T-cell (primary cell): ENCODE measurements at regions not wholly inside any gene's neighbourhood (a gene's known extent, or its start where the extent isn't known, plus 50 kb on each side); places are given as distances from the start of the nearest gene placed in this dataset.

Experiments used
- ATAC-seq, 4 experiments: fragments of 200-7000 bp in 3 of 4; fragments of 150-1000 bp in 1 of 4; cut with Tn5 transposase; replicated peaks in 1 of 4; 1 replicate in 3 of 4; 2 replicates in 1 of 4; pipeline ENCODE4 v1.10.0; 2021; ENCODE audit warnings: moderate library complexity in 3 of 4, mild to moderate bottlenecking in 2 of 4, moderate number of reproducible peaks in 1 of 4
- CTCF ChIA-PET, 2 donors: fragments of 300-600 bp; sonication (Branson Sonifier 250); formaldehyde crosslinking; loops; one replicate each; lab custom pipeline; 2022; ENCODE audit warnings: antibody characterized with exemption in 2 of 2; lab: Charles Lee
- POLR2A ChIA-PET, 2 donors: fragments of 300-600 bp; sonication (Branson Sonifier 250); formaldehyde crosslinking; loops; one replicate each; lab custom pipeline; 2022; ENCODE audit warnings: antibody characterized with exemption in 2 of 2; lab: Charles Lee
- DNase-seq, 35 experiments: peaks; one replicate each; pipeline versions ENCODE4 v3.0.0 to v3.0.0-alpha.2; 2013 to 2023
- H3K27ac ChIP-seq: one replicate; pipeline ENCODE4 v1.5.1; 2013; ENCODE audit warnings: low read length
- H3K27me3 ChIP-seq, 2 experiments: replicated peaks in 1 of 2; 1 replicate in 1 of 2; 2 replicates in 1 of 2; pipeline versions ENCODE4 v1.6.1 to v1.7.0; 2013; ENCODE audit warnings: low read length in 1 of 2, mixed read lengths in 1 of 2; ENCODE audit not compliant: control insufficient read depth in 2 of 2, insufficient read depth in 2 of 2; ENCODE audit errors: extremely low read depth in 1 of 2
- H3K36me3 ChIP-seq, 2 donors: 1 replicate in 1 of 2; 2 replicates in 1 of 2; pipeline versions ENCODE4 v1.6.1 to v1.7.0; 2013; ENCODE audit warnings: low read length in 1 of 2; ENCODE audit not compliant: control insufficient read depth in 2 of 2, insufficient read depth in 1 of 2; ENCODE audit errors: extremely low read depth in 1 of 2
- H3K4me1 ChIP-seq, 2 experiments: 1 replicate in 1 of 2; 2 replicates in 1 of 2; pipeline versions ENCODE4 v1.6.1 to v1.7.0; 2013; ENCODE audit warnings: low read length in 2 of 2, mixed read lengths in 1 of 2; ENCODE audit not compliant: insufficient read depth in 2 of 2, control insufficient read depth in 1 of 2; ENCODE audit errors: extremely low read depth in 1 of 2
- H3K4me3 ChIP-seq, 2 donors: 1 replicate in 1 of 2; 2 replicates in 1 of 2; pipeline versions ENCODE4 v1.5.1 to v1.7.0; 2013; ENCODE audit warnings: mild to moderate bottlenecking in 2 of 2, low read length in 1 of 2, moderate library complexity in 1 of 2; ENCODE audit not compliant: control insufficient read depth in 1 of 2; ENCODE audit errors: extremely low read depth in 1 of 2
- H3K9me3 ChIP-seq: 2 replicates; pipeline ENCODE4 v1.7.0; 2013
- H3K27ac Mint-ChIP-seq, 2 donors: one replicate each; pipeline ENCODE4 v1.8.0; 2020 to 2021; ENCODE audit warnings: mild to moderate bottlenecking in 2 of 2, mixed read lengths in 2 of 2
- H3K27me3 Mint-ChIP-seq, 2 donors: one replicate each; pipeline ENCODE4 v1.8.0; 2021 to 2022; ENCODE audit warnings: mixed read lengths in 2 of 2
- H3K36me3 Mint-ChIP-seq: one replicate; pipeline ENCODE4 v1.8.0; 2021; ENCODE audit warnings: mixed read lengths
- H3K4me1 Mint-ChIP-seq, 3 donors: one replicate each; pipeline ENCODE4 v1.8.0; 2020 to 2022; ENCODE audit warnings: mixed read lengths in 3 of 3, mild to moderate bottlenecking in 1 of 3
- H3K4me3 Mint-ChIP-seq, 3 donors: one replicate each; pipeline ENCODE4 v1.8.0; 2020 to 2022; ENCODE audit warnings: mild to moderate bottlenecking in 3 of 3, mixed read lengths in 3 of 3, moderate library complexity in 3 of 3
- H3K9me3 Mint-ChIP-seq, 3 donors: one replicate each; pipeline ENCODE4 v1.8.0; 2020 to 2022; ENCODE audit warnings: mixed read lengths in 3 of 3
- WGBS: methylation state at CpG from one replicate; pipeline ENCODE4 v1.1.5; 2013; ENCODE audit warnings: missing lambda C conversion rate; ENCODE audit not compliant: insufficient coverage; 5-methylcytosine and 5-hydroxymethylcytosine counted together

GRCh38 chr10:133002685-133003084 lies 60.3 kb upstream of the CFAP46 start:
- H3K27ac Mint-ChIP-seq = no peak overlapping the region
- H3K4me3 Mint-ChIP-seq = no peak overlapping the region
- H3K9me3 Mint-ChIP-seq = no peaks in the 10 kb centered on the region
- peaks cover 12 to 13% of the 10 kb centered on the region in 2 donors for H3K27me3 Mint-ChIP-seq
- peaks cover 0 to 12% of the 10 kb centered on the region in 2 experiments for H3K27me3 ChIP-seq
- 22% methylated on average over 1 of the region's 2 CpGs for WGBS
- ChIA-PET CTCF (no interaction called here), POLR2A (no interaction called here)
- no peaks in the 10 kb centered on the region for H3K4me1 Mint-ChIP-seq
- ATAC-seq = no peak
- no peaks in the 10 kb centered on the region for H3K4me1 ChIP-seq
- no peak overlapping the region for H3K27ac ChIP-seq
- H3K36me3 Mint-ChIP-seq = no peaks in the 10 kb centered on the region
- no peak overlapping the region for H3K4me3 ChIP-seq
- no peaks in the 10 kb centered on the region for H3K36me3 ChIP-seq
- H3K9me3 ChIP-seq = no peaks in the 10 kb centered on the region
- DNase-seq = no peak

GRCh38 chr10:133001114-133001513 lies 58.7 kb upstream of the CFAP46 start:
- Histone ChIP-seq H3K4me1 (no peaks in the 10 kb centered on the region), H3K27me3 (peaks cover 0 to 12% of the 10 kb centered on the region in 2 experiments), H3K27ac (no peak overlapping the region), H3K4me3 (no peak overlapping the region), H3K36me3 (no peaks in the 10 kb centered on the region), H3K9me3 (no peaks in the 10 kb centered on the region)
- H3K4me1 Mint-ChIP-seq = no peaks in the 10 kb centered on the region
- DNase-seq (no peak), ATAC-seq (no peak)
- ChIA-PET POLR2A (no interaction called here), CTCF (no interaction called here)
- peaks cover 13 to 14% of the 10 kb centered on the region in 2 donors for H3K27me3 Mint-ChIP-seq
- H3K27ac Mint-ChIP-seq = no peak overlapping the region
- WGBS = 76% methylated on average over 10 of the region's 12 CpGs
- no peaks in the 10 kb centered on the region for H3K36me3 Mint-ChIP-seq
- no peaks in the 10 kb centered on the region for H3K9me3 Mint-ChIP-seq
- no peak overlapping the region for H3K4me3 Mint-ChIP-seq

GRCh38 chr10:133000648-133001047 lies 58.3 kb upstream of the CFAP46 start:
- Mint-ChIP-seq H3K4me3 (no peak overlapping the region), H3K27me3 (peaks cover 13 to 14% of the 10 kb centered on the region in 2 donors), H3K27ac (no peak overlapping the region), H3K9me3 (no peaks in the 10 kb centered on the region), H3K36me3 (no peaks in the 10 kb centered on the region), H3K4me1 (no peaks in the 10 kb centered on the region)
- no peaks in the 10 kb centered on the region for H3K36me3 ChIP-seq
- peaks cover 0 to 13% of the 10 kb centered on the region in 2 experiments for H3K27me3 ChIP-seq
- POLR2A ChIA-PET = no interaction called here
- H3K27ac ChIP-seq = no peak overlapping the region
- H3K4me3 ChIP-seq = no peak overlapping the region
- no peaks in the 10 kb centered on the region for H3K9me3 ChIP-seq
- 80% methylated on average over 1 of the region's 9 CpGs for WGBS
- DNase-seq = no peak
- H3K4me1 ChIP-seq = no peaks in the 10 kb centered on the region
- no peak for ATAC-seq
- CTCF ChIA-PET = no interaction called here

GRCh38 chr10:132997517-132998265 lies 55.3 kb upstream of the CFAP46 start:
- ChIA-PET POLR2A (no interaction called here), CTCF (no interaction called here)
- no peaks in the 10 kb centered on the region for H3K36me3 Mint-ChIP-seq
- no peaks in the 10 kb centered on the region for H3K4me1 ChIP-seq
- no peak overlapping the region for H3K4me3 ChIP-seq
- no peak overlapping the region for H3K4me3 Mint-ChIP-seq
- H3K4me1 Mint-ChIP-seq = no peaks in the 10 kb centered on the region
- no peaks in the 10 kb centered on the region for H3K36me3 ChIP-seq
- peaks cover 0 to 16% of the 10 kb centered on the region in 2 experiments for H3K27me3 ChIP-seq
- H3K27ac ChIP-seq = no peak overlapping the region
- H3K9me3 ChIP-seq = no peaks in the 10 kb centered on the region
- no peak overlapping the region for H3K27ac Mint-ChIP-seq
- H3K9me3 Mint-ChIP-seq = no peaks in the 10 kb centered on the region
- H3K27me3 Mint-ChIP-seq = peaks cover 12 to 13% of the 10 kb centered on the region in 2 donors
- no peak for DNase-seq
- WGBS = 86% methylated on average over 22 of the region's 22 CpGs
- ATAC-seq = no peak

- H3K36me3 Mint-ChIP-seq = no peaks in the 10 kb centered on the region
- no peaks in the 10 kb centered on the region for H3K4me1 Mint-ChIP-seq
- H3K27me3 Mint-ChIP-seq = peaks cover 8% of the 10 kb centered on the region in 2 donors
- peak overlapping the region in 1 of 2 donors; percentile 39 for H3K27ac Mint-ChIP-seq
- 89% methylated on average over 26 of the region's 27 CpGs for WGBS
- CTCF ChIA-PET = no interaction called here
- POLR2A ChIA-PET = no interaction called here
- Histone ChIP-seq H3K4me1 (no peaks in the 10 kb centered on the region), H3K27me3 (peaks cover 0 to 19% of the 10 kb centered on the region in 2 experiments), H3K27ac (no peak overlapping the region), H3K36me3 (no peaks in the 10 kb centered on the region), H3K4me3 (no peak overlapping the region), H3K9me3 (no peaks in the 10 kb centered on the region)
- no peak overlapping the region for H3K4me3 Mint-ChIP-seq
- DNase-seq (no peak), ATAC-seq (no peak)
- no peaks in the 10 kb centered on the region for H3K9me3 Mint-ChIP-seq
Observed at GRCh38 chr10:132996603-132997343, 54.4 kb upstream of the CFAP46 start.

GRCh38 chr10:132995909-132996602 lies 53.7 kb upstream of the CFAP46 start:
- Mint-ChIP-seq H3K27ac (no peak overlapping the region), H3K27me3 (peaks cover 5 to 6% of the 10 kb centered on the region in 2 donors), H3K9me3 (no peaks in the 10 kb centered on the region), H3K36me3 (no peaks in the 10 kb centered on the region), H3K4me3 (no peak overlapping the region), H3K4me1 (no peaks in the 10 kb centered on the region)
- no peak for DNase-seq
- ChIA-PET POLR2A (no interaction called here), CTCF (no interaction called here)
- Histone ChIP-seq H3K27me3 (peaks cover 0 to 13% of the 10 kb centered on the region in 2 experiments), H3K4me1 (no peaks in the 10 kb centered on the region), H3K36me3 (no peaks in the 10 kb centered on the region), H3K9me3 (no peaks in the 10 kb centered on the region), H3K4me3 (no peak overlapping the region), H3K27ac (no peak overlapping the region)
- WGBS = 78% methylated on average over 27 of the region's 29 CpGs
- no peak for ATAC-seq
